HCEC 1CT (cell line): ENCODE measurements at regions not wholly inside any gene's neighbourhood (a gene's known extent, or its start where the extent isn't known, plus 50 kb on each side); places are given as distances from the start of the nearest gene placed in this dataset.
A peak's percentile ranks its signal among the peaks of the same experiment; 100 is the strongest.

ENCODE experiments used
- DNase-seq: peaks from one replicate; pipeline ENCODE4 v3.0.0-alpha.2; 2017

GRCh38 chr6:110033101-110033500 lies 55.0 kb downstream of the GPR6 start:
- DNase-seq, result no peak

- no peak for DNase-seq
These were observed 55.9 kb downstream of the GPR6 start for GRCh38 chr6:110033749-110034666.

- DNase-seq, result no peak
These were observed 56.5 kb downstream of the GPR6 start for GRCh38 chr6:110034667-110035036.

- no peak for DNase-seq
These were observed 57.2 kb downstream of the GPR6 start for GRCh38 chr6:110035321-110035720.

- no peak for DNase-seq
These were observed 58.5 kb downstream of the GPR6 start for GRCh38 chr6:110036408-110037302.

GRCh38 chr6:110037726-110038295 lies 59.7 kb downstream of the GPR6 start:
- DNase-seq, result no peak

GRCh38 chr6:110039364-110039980 lies 61.4 kb downstream of the GPR6 start:
- DNase-seq, result peak; percentile 83

- DNase-seq, result peak; percentile 34
These were observed 61.9 kb downstream of the GPR6 start for GRCh38 chr6:110039981-110040383.

- no peak for DNase-seq
These were observed 62.6 kb downstream of the GPR6 start for GRCh38 chr6:110040716-110041115.

GRCh38 chr6:110041126-110041525 lies 63.0 kb downstream of the GPR6 start:
- DNase-seq, result no peak

GRCh38 chr6:110041830-110042229 lies 63.7 kb downstream of the GPR6 start:
- DNase-seq, result no peak

- no peak for DNase-seq
These were observed 64.7 kb downstream of the GPR6 start for GRCh38 chr6:110042670-110043296.

- no peak for DNase-seq
These were observed 65.4 kb downstream of the GPR6 start for GRCh38 chr6:110043366-110043994.

GRCh38 chr6:110044096-110044495 lies 66.0 kb downstream of the GPR6 start:
- no peak for DNase-seq

- DNase-seq, result no peak
These were observed 66.5 kb downstream of the GPR6 start for GRCh38 chr6:110044622-110045021.

GRCh38 chr6:110048221-110048875 lies 70.2 kb downstream of the GPR6 start:
- no peak for DNase-seq

GRCh38 chr6:110049696-110050439 lies 71.8 kb downstream of the GPR6 start:
- DNase-seq, result no peak
